Sigmoid colon (tissue), 4 donors: ENCODE measurements at regions not wholly inside any gene's neighbourhood (a gene's known extent, or its start where the extent isn't known, plus 50 kb on each side); places are given as distances from the start of the nearest gene placed in this dataset.

Experiments
- CTCF ChIP-seq, 4 experiments: fragments of 450-650 bp in 3 of 4; fragments of 200-600 bp in 1 of 4; IDR thresholded peaks; one replicate each; pipeline ENCODE4 v1.5.1; 2016 to 2019; ENCODE audit warnings: antibody characterized with exemption in 4 of 4, mild to moderate bottlenecking in 3 of 4, moderate library complexity in 2 of 4
- EP300 ChIP-seq, 4 donors: sonication (generic); formaldehyde crosslinking; IDR thresholded peaks; one replicate each; pipeline ENCODE4 v1.6.1; 2017; ENCODE audit warnings: antibody characterized with exemption in 4 of 4
- POLR2A ChIP-seq, 2 donors: fragments of 450-650 bp; IDR thresholded peaks; one replicate each; pipeline ENCODE4 v1.6.1; 2016; ENCODE audit warnings: antibody characterized with exemption in 2 of 2, mild to moderate bottlenecking in 2 of 2, moderate library complexity in 2 of 2
- POLR2AphosphoS5 ChIP-seq, 4 donors: sonication (generic); formaldehyde crosslinking; IDR thresholded peaks; one replicate each; pipeline ENCODE4 v1.6.1; 2017; ENCODE audit warnings: antibody characterized with exemption in 4 of 4

GRCh38 chr12:14308516-14308915 lies 57.0 kb upstream of the ATF7IP start:
- TF ChIP-seq CTCF (IDR thresholded peaks at IDR 0.05) = no peak
- no peak for TF ChIP-seq POLR2AphosphoS5 (IDR thresholded peaks at IDR 0.05)
- TF ChIP-seq EP300 (IDR thresholded peaks at IDR 0.05) = no peak
- TF ChIP-seq POLR2A (IDR thresholded peaks at IDR 0.05) = no peak
